ENCODE measurements at regions not wholly inside any gene's neighbourhood (a gene's known extent, or its start where the extent isn't known, plus 50 kb on each side); places are given as distances from the start of the nearest gene placed in this dataset.
"Not testable (repeated sequence)": the region's sequence is repeated elsewhere in the genome, so short reads cannot be mapped to it uniquely, and the experiment has no call there.

DNA sequence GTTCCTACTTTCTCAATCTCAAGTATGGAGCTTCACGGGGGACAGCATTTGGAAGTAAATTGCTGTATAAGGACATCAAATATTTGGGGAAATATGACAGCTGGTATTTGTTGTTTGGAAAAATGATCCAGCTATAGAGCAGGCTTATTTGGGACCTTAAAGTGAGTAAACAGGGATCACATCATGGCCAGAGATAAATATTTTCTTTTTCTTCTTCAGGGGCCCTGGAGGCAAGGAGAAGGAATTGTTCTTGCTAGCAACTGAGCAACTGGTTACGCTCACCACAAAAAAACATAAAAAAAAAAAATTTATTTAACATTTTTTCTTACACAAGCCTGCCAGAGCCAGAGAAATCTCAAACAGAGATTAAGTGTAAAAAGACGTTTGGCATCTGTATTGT, 277.2 kb upstream of the UGT8 start:
- H3K4me1 ChIP-seq (replicated peaks): no peaks in the 10 kb centered on the region
- intact Hi-C loops (cut with DNase I): no loop called here
- no peak for DNase-seq (ENCODE audit: low spot score)
- H3K27me3 ChIP-seq (replicated peaks; ENCODE audit: insufficient read depth): no peaks in the 10 kb centered on the region
- H3K27ac ChIP-seq: no peak overlapping the region
- no peaks in the 10 kb centered on the region for H3K36me3 ChIP-seq
- 62% methylated on average over 3 of the region's 3 CpGs for WGBS
- no peak overlapping the region for H3K4me3 ChIP-seq
- no peaks in the 10 kb centered on the region for H3K9me3 ChIP-seq
- TF ChIP-seq, protein P1, sequence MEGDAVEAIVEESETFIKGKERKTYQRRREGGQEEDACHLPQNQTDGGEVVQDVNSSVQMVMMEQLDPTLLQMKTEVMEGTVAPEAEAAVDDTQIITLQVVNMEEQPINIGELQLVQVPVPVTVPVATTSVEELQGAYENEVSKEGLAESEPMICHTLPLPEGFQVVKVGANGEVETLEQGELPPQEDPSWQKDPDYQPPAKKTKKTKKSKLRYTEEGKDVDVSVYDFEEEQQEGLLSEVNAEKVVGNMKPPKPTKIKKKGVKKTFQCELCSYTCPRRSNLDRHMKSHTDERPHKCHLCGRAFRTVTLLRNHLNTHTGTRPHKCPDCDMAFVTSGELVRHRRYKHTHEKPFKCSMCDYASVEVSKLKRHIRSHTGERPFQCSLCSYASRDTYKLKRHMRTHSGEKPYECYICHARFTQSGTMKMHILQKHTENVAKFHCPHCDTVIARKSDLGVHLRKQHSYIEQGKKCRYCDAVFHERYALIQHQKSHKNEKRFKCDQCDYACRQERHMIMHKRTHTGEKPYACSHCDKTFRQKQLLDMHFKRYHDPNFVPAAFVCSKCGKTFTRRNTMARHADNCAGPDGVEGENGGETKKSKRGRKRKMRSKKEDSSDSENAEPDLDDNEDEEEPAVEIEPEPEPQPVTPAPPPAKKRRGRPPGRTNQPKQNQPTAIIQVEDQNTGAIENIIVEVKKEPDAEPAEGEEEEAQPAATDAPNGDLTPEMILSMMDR (IDR thresholded peaks at IDR 0.05): no peak
- TF ChIP-seq POLR2A (IDR thresholded peaks at IDR 0.05) (no peak), POLR2AphosphoS5 (IDR thresholded peaks at IDR 0.05) (no peak)

DNA sequence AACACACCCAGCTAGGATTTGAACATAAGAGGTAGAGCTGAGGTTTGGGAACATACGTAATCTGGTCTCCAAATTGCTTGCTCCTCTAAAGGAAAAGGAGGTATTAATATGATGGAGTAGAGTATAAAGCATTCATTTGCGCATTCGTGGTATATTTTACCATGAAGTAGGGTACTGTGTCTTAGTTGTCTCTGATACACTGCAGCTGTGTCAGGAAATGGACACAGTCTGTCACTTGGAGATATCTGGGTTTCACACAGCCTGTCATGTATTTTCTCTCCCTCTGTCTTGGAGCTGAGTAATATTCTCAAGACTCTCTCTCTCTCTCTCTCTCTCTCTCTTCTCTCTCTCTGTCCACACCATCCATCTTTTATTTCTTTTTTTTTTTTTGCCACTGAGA, 274.8 kb upstream of the UGT8 start:
- H3K27me3 ChIP-seq (replicated peaks; ENCODE audit: insufficient read depth): no peaks in the 10 kb centered on the region
- H3K4me1 ChIP-seq (replicated peaks): no peaks in the 10 kb centered on the region
- intact Hi-C loops (cut with DNase I): no loop called here
- TF ChIP-seq, protein P1 (IDR thresholded peaks at IDR 0.05): no peak
- WGBS: 66% methylated on average over 3 of the region's 3 CpGs
- no peak for DNase-seq (ENCODE audit: low spot score)
- H3K4me3 ChIP-seq: no peak overlapping the region
- H3K36me3 ChIP-seq: no peaks in the 10 kb centered on the region
- no peak overlapping the region for H3K27ac ChIP-seq
- H3K9me3 ChIP-seq: no peaks in the 10 kb centered on the region

- H3K4me3 ChIP-seq: no peak overlapping the region
- H3K4me1 ChIP-seq (replicated peaks): no peaks in the 10 kb centered on the region
- H3K9me3 ChIP-seq: no peaks in the 10 kb centered on the region
- no peak for DNase-seq (ENCODE audit: low spot score)
- H3K36me3 ChIP-seq: no peaks in the 10 kb centered on the region
- TF ChIP-seq POLR2AphosphoS5 (IDR thresholded peaks at IDR 0.05): no peak
- TF ChIP-seq, protein P1 (IDR thresholded peaks at IDR 0.05): no peak
- no peak for TF ChIP-seq POLR2A (IDR thresholded peaks at IDR 0.05)
- WGBS: 31% methylated on average over 1 of the region's 1 CpG
- no peaks in the 10 kb centered on the region for H3K27me3 ChIP-seq (replicated peaks; ENCODE audit: insufficient read depth)
- intact Hi-C loops (cut with DNase I): no loop called here
- H3K27ac ChIP-seq: no peak overlapping the region
Observed at GRCh38 chr4:114326358-114326757, 272.2 kb upstream of the UGT8 start.

GRCh38 chr4:114332119-114332518, 266.5 kb upstream of the UGT8 start:
- Histone ChIP-seq H3K27ac (no peak overlapping the region), H3K9me3 (no peaks in the 10 kb centered on the region), H3K27me3 (replicated peaks; ENCODE audit: insufficient read depth) (no peaks in the 10 kb centered on the region), H3K4me3 (no peak overlapping the region), H3K4me1 (replicated peaks) (no peaks in the 10 kb centered on the region), H3K36me3 (no peaks in the 10 kb centered on the region)
- intact Hi-C loops (cut with DNase I): no loop called here
- no peak for TF ChIP-seq POLR2A (IDR thresholded peaks at IDR 0.05)
- TF ChIP-seq POLR2AphosphoS5 (IDR thresholded peaks at IDR 0.05): no peak
- TF ChIP-seq, protein P1 (IDR thresholded peaks at IDR 0.05): no peak
- no peak for DNase-seq (ENCODE audit: low spot score)
- WGBS: 91% methylated on average over 1 of the region's 1 CpG

- H3K4me3 ChIP-seq; DNase-seq (ENCODE audit: low spot score); H3K36me3 ChIP-seq; H3K9me3 ChIP-seq; H3K4me1 ChIP-seq (replicated peaks); H3K27me3 ChIP-seq (replicated peaks; ENCODE audit: insufficient read depth); H3K27ac ChIP-seq; intact Hi-C loops (cut with DNase I): not testable (repeated sequence)
Observed at GRCh38 chr4:114334363-114334762, 264.2 kb upstream of the UGT8 start.
